ENCODE measurements at regions not wholly inside any gene's neighbourhood (a gene's known extent, or its start where the extent isn't known, plus 50 kb on each side); places are given as distances from the start of the nearest gene placed in this dataset.

DNA sequence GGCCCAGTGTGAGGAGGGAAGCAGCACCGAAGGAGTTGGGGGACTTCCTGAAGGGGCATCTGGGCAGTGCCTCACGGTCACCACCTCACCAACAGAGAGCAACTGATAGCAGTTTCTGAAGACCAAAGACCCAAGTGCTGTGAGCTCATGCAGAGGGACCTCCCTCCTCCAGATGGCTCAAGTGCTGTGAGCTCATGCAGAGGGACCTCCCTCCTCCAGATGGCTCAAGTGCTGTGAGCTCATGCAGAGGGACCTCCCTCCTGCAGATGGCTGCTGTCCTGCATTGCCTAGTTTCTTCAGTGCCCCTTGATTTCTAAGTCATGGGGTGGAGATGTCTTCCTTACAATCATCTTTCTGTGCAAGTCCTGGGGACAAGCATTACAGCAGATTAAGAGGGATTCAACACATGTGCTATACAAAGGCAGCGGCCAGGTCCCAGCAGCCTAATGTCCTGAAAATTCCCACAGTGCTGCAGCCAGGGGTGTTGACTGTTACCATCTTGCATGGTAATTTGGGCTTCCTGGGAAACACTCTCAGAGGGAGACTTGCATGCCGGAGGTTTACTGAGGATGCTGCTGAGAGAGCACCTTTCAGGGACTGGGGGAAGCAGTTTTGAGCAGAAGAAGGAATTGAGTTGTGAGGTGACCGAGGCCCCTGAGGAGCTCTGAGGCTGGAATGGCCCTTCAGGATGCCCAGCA, 409.3 kb downstream of the GALR1 start:
- no peak for TF ChIP-seq POLR2AphosphoS5 (IDR thresholded peaks at IDR 0.05; ENCODE audit: low read depth, low read length)
- TF ChIP-seq, protein P1, sequence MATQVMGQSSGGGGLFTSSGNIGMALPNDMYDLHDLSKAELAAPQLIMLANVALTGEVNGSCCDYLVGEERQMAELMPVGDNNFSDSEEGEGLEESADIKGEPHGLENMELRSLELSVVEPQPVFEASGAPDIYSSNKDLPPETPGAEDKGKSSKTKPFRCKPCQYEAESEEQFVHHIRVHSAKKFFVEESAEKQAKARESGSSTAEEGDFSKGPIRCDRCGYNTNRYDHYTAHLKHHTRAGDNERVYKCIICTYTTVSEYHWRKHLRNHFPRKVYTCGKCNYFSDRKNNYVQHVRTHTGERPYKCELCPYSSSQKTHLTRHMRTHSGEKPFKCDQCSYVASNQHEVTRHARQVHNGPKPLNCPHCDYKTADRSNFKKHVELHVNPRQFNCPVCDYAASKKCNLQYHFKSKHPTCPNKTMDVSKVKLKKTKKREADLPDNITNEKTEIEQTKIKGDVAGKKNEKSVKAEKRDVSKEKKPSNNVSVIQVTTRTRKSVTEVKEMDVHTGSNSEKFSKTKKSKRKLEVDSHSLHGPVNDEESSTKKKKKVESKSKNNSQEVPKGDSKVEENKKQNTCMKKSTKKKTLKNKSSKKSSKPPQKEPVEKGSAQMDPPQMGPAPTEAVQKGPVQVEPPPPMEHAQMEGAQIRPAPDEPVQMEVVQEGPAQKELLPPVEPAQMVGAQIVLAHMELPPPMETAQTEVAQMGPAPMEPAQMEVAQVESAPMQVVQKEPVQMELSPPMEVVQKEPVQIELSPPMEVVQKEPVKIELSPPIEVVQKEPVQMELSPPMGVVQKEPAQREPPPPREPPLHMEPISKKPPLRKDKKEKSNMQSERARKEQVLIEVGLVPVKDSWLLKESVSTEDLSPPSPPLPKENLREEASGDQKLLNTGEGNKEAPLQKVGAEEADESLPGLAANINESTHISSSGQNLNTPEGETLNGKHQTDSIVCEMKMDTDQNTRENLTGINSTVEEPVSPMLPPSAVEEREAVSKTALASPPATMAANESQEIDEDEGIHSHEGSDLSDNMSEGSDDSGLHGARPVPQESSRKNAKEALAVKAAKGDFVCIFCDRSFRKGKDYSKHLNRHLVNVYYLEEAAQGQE (IDR thresholded peaks at IDR 0.05; ENCODE audit: insufficient read depth in 1 of 2, low read depth in 2 of 2, low read length in 2 of 2): no peak
- no peak for TF ChIP-seq SIN3A (IDR thresholded peaks at IDR 0.05; ENCODE audit: borderline replicate concordance, insufficient read depth, low read length)

DNA sequence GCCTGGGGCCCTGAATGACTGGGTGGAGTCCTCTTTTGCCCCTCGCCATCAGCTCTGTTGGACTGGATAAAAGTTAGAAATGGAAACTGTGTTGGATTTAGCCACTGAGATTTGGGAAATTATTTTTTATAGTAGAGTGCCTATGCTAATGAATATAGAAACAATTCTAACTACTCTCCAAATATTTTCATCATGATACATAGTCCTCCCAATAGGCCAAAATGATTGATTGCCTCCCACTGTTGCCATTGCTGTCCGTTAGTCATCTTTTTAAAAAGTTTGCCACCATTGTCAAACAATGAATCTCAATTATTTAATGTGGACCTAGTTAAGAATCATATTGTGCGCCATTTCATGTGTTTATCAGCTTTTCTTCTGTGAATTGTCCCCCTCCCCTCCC, 417.0 kb downstream of the GALR1 start:
- no peak for TF ChIP-seq TAF1 (IDR thresholded peaks at IDR 0.05; ENCODE audit: borderline replicate concordance, insufficient read depth, low read length)
- TF ChIP-seq POLR2AphosphoS5 (IDR thresholded peaks at IDR 0.05; ENCODE audit: low read depth, low read length): no peak
- no peak for TF ChIP-seq FOXP2 (optimal IDR thresholded peaks at IDR 0.05; ENCODE audit: borderline replicate concordance, extremely low read depth, extremely low read length, insufficient read depth)
- TF ChIP-seq, protein P1 (IDR thresholded peaks at IDR 0.05; ENCODE audit: insufficient read depth in 1 of 2, low read depth in 2 of 2, low read length in 2 of 2): no peak
- TF ChIP-seq SIN3A (IDR thresholded peaks at IDR 0.05; ENCODE audit: borderline replicate concordance, insufficient read depth, low read length): no peak

DNA sequence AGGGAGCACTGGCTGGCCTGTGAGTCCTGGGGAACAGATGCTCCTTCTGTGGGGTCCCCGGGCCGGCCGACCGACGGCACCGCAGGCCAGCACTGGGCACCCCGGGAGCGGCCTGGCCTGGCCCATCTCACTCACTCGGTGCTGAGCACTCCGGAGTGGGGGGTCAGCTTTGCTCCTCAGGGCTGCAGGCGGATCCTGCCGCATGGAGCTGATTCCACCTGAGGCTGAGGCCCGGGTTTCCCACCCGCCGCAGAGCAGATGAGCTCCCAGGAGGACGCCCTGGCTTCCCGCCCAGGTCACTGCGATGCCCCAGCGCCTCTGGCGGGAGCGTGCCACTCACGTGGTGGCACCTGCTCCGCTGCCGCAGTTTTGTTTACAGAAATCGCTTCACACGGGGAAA, 418.6 kb downstream of the GALR1 start:
- TF ChIP-seq FOXP2 (optimal IDR thresholded peaks at IDR 0.05; ENCODE audit: borderline replicate concordance, extremely low read depth, extremely low read length, insufficient read depth) (no peak), SIN3A (IDR thresholded peaks at IDR 0.05; ENCODE audit: borderline replicate concordance, insufficient read depth, low read length) (no peak), TAF1 (IDR thresholded peaks at IDR 0.05; ENCODE audit: borderline replicate concordance, insufficient read depth, low read length) (no peak), POLR2AphosphoS5 (IDR thresholded peaks at IDR 0.05; ENCODE audit: low read depth, low read length) (no peak)
- TF ChIP-seq, protein P1 (IDR thresholded peaks at IDR 0.05; ENCODE audit: insufficient read depth in 1 of 2, low read depth in 2 of 2, low read length in 2 of 2): no peak

DNA sequence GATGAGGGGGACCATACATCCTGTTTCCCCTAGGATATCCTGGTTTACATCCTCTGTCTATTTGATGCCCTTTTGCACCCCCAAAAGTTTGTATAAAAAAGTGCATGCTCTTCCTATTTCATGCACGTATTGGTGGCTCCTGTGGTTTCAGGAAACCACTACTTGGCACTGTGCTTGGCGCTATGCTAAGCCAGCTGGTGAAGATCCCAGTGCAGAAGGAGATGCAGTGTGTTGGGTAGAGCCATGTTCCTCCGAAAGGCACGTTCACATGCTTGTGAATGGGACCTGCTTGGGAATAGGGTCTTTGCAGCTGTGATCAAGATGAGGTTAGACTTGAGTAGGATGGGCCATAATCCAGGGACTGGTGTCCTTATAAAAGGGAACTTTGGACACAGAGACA, 419.7 kb downstream of the GALR1 start:
- TF ChIP-seq FOXP2 (optimal IDR thresholded peaks at IDR 0.05; ENCODE audit: borderline replicate concordance, extremely low read depth, extremely low read length, insufficient read depth) (no peak), POLR2AphosphoS5 (IDR thresholded peaks at IDR 0.05; ENCODE audit: low read depth, low read length) (no peak), SIN3A (IDR thresholded peaks at IDR 0.05; ENCODE audit: borderline replicate concordance, insufficient read depth, low read length) (no peak), TAF1 (IDR thresholded peaks at IDR 0.05; ENCODE audit: borderline replicate concordance, insufficient read depth, low read length) (no peak)
- TF ChIP-seq, protein P1 (IDR thresholded peaks at IDR 0.05; ENCODE audit: insufficient read depth in 1 of 2, low read depth in 2 of 2, low read length in 2 of 2): no peak
